Activated T-cell treated with anti-CD3 and anti-CD28 coated beads for 24 hours (primary cell): ENCODE measurements at regions not wholly inside any gene's neighbourhood (a gene's known extent, or its start where the extent isn't known, plus 50 kb on each side); places are given as distances from the start of the nearest gene placed in this dataset.
"Not testable (repeated sequence)": the region's sequence is repeated elsewhere in the genome, so short reads cannot be mapped to it uniquely, and the experiment has no call there.

ENCODE experiments used
- DNase-seq: peaks from one replicate; pipeline ENCODE4 v3.0.0-alpha.2; 2020; ENCODE audit warnings: low read depth

- no peak for DNase-seq
These were observed 92.4 kb upstream of the KLF6 start for GRCh38 chr10:3877211-3878000.

- DNase-seq = no peak
These were observed 91.4 kb upstream of the KLF6 start for GRCh38 chr10:3876350-3876962.

GRCh38 chr10:3875842-3876235, 90.8 kb upstream of the KLF6 start:
- DNase-seq = no peak

- no peak for DNase-seq
These were observed 90.2 kb upstream of the KLF6 start for GRCh38 chr10:3874990-3875841.

GRCh38 chr10:3874610-3874989, 89.6 kb upstream of the KLF6 start:
- DNase-seq = not testable (repeated sequence)

- DNase-seq = no peak
These were observed 88.9 kb upstream of the KLF6 start for GRCh38 chr10:3873728-3874461.

- DNase-seq = no peak
These were observed 87.8 kb upstream of the KLF6 start for GRCh38 chr10:3872712-3873329.

GRCh38 chr10:3871424-3871996, 86.5 kb upstream of the KLF6 start:
- DNase-seq = no peak

GRCh38 chr10:3869036-3869435, 84.0 kb upstream of the KLF6 start:
- DNase-seq = no peak

- DNase-seq = no peak
These were observed 83.3 kb upstream of the KLF6 start for GRCh38 chr10:3868271-3868664.

- DNase-seq = no peak
These were observed 82.7 kb upstream of the KLF6 start for GRCh38 chr10:3867454-3868270.

GRCh38 chr10:3866332-3866731, 81.3 kb upstream of the KLF6 start:
- no peak for DNase-seq

- DNase-seq = no peak
These were observed 80.6 kb upstream of the KLF6 start for GRCh38 chr10:3865565-3865964.

GRCh38 chr10:3861795-3862194, 76.8 kb upstream of the KLF6 start:
- no peak for DNase-seq

- no peak for DNase-seq
These were observed 73.2 kb upstream of the KLF6 start for GRCh38 chr10:3858051-3858845.

- DNase-seq = no peak
These were observed 72.3 kb upstream of the KLF6 start for GRCh38 chr10:3857318-3857717.

GRCh38 chr10:3856593-3856992, 71.6 kb upstream of the KLF6 start:
- no peak for DNase-seq

GRCh38 chr10:3853547-3854303, 68.7 kb upstream of the KLF6 start:
- no peak for DNase-seq

GRCh38 chr10:3853016-3853415, 68.0 kb upstream of the KLF6 start:
- no peak for DNase-seq
